ENCODE measurements at regions not wholly inside any gene's neighbourhood (a gene's known extent, or its start where the extent isn't known, plus 50 kb on each side); places are given as distances from the start of the nearest gene placed in this dataset.

- no peak for TF ChIP-seq CTCF (IDR thresholded peaks at IDR 0.05; ENCODE audit: insufficient read depth, low read length, missing control alignments)
- no peak for DNase-seq (ENCODE audit: low read depth, low spot score)
- CTCF ChIA-PET = no interaction called here
- H3K4me3 ChIP-seq (ENCODE audit: low read depth, low read length) = no peak overlapping the region
- POLR2A ChIA-PET = no interaction called here
Observed at GRCh38 chr10:131620314-131620713, 280.5 kb upstream of the PPP2R2D start.

- no peak overlapping the region for H3K4me3 ChIP-seq (ENCODE audit: low read depth, low read length)
- ChIA-PET CTCF (no interaction called here), POLR2A (no interaction called here)
- DNase-seq (ENCODE audit: low read depth, low spot score) = no peak
- no peak for TF ChIP-seq CTCF (IDR thresholded peaks at IDR 0.05; ENCODE audit: insufficient read depth, low read length, missing control alignments)
Observed at GRCh38 chr10:131620904-131621303, 279.9 kb upstream of the PPP2R2D start.

- no peak for TF ChIP-seq CTCF (IDR thresholded peaks at IDR 0.05; ENCODE audit: insufficient read depth, low read length, missing control alignments)
- ChIA-PET POLR2A (no interaction called here), CTCF (no interaction called here)
- no peak for DNase-seq (ENCODE audit: low read depth, low spot score)
- no peak overlapping the region for H3K4me3 ChIP-seq (ENCODE audit: low read depth, low read length)
Observed at GRCh38 chr10:131621784-131622624, 278.8 kb upstream of the PPP2R2D start.

- ChIA-PET CTCF (no interaction called here), POLR2A (no interaction called here)
- H3K4me3 ChIP-seq (ENCODE audit: low read depth, low read length) = no peak overlapping the region
- no peak for TF ChIP-seq CTCF (IDR thresholded peaks at IDR 0.05; ENCODE audit: insufficient read depth, low read length, missing control alignments)
- no peak for DNase-seq (ENCODE audit: low read depth, low spot score)
Observed at GRCh38 chr10:131625041-131625440, 275.8 kb upstream of the PPP2R2D start.

- no peak for DNase-seq (ENCODE audit: low read depth, low spot score)
- TF ChIP-seq CTCF (IDR thresholded peaks at IDR 0.05; ENCODE audit: insufficient read depth, low read length, missing control alignments) = no peak
- POLR2A ChIA-PET = no interaction called here
- no peak overlapping the region for H3K4me3 ChIP-seq (ENCODE audit: low read depth, low read length)
- CTCF ChIA-PET = no interaction called here
Observed at GRCh38 chr10:131626274-131626673, 274.5 kb upstream of the PPP2R2D start.

GRCh38 chr10:131629026-131629770 lies 271.6 kb upstream of the PPP2R2D start:
- DNase-seq (ENCODE audit: low read depth, low spot score) = no peak
- CTCF ChIA-PET = no interaction called here
- H3K4me3 ChIP-seq (ENCODE audit: low read depth, low read length) = no peak overlapping the region
- no peak for TF ChIP-seq CTCF (IDR thresholded peaks at IDR 0.05; ENCODE audit: insufficient read depth, low read length, missing control alignments)
- POLR2A ChIA-PET = no interaction called here
